HepG2 (cell line): ENCODE measurements at regions not wholly inside any gene's neighbourhood (a gene's known extent, or its start where the extent isn't known, plus 50 kb on each side); places are given as distances from the start of the nearest gene placed in this dataset.

ENCODE experiments used
- ATAC-seq: fragments of 200-7000 bp; cut with Tn5 transposase; 3 replicates; pipeline ENCODE4 v1.9.1; 2020; ENCODE audit warnings: mild to moderate bottlenecking, moderate library complexity
- BruUV-seq: library from RNA; stranded (reverse); fragments of 400-500 nt; replicated peaks from 2 replicates; lab custom pipeline; 2021; lab: Mats Ljungman, UMichigan
- CTCF ChIA-PET: fragments of 300-600 bp; formaldehyde crosslinking; extraction: SDS; loops from one replicate; lab custom pipeline; 2021; ENCODE audit warnings: low total read pairs, inconsistent platforms, low intra/inter-chr PET ratio; lab: Yijun Ruan, JAX
- POLR2A ChIA-PET: fragments of 350-600 bp; sonication (Branson Sonifier 250); formaldehyde crosslinking; loops from one replicate; lab custom pipeline; 2020; ENCODE audit warnings: antibody characterized with exemption, inconsistent platforms; lab: Yijun Ruan, JAX
- DNase-seq: peaks from one replicate; pipeline ENCODE4 v3.0.0-alpha.2; 2015; ENCODE audit warnings: low spot score
- FAIRE-seq: peaks from 3 replicates; lab custom pipeline; 2011; peaks lifted over from hg19 to GRCh38; lab: Jason Lieb, UNC
- H2AFZ ChIP-seq: one replicate; pipeline ENCODE4 v1.6.1; 2011; ENCODE audit warnings: low read length, inconsistent platforms
- H3K27ac ChIP-seq: fragments of 300-600 bp; 3 replicates; pipeline ENCODE4 v1.8.0; 2011; ENCODE audit warnings: mixed run types, mild to moderate bottlenecking, mixed read lengths, low read length, inconsistent platforms; ENCODE audit not compliant: insufficient read depth; ENCODE audit errors: extremely low read length
- H3K27me3 ChIP-seq, 2 experiments: fragments of 200-600 bp in 1 of 2; 2 replicates in 1 of 2; 3 replicates in 1 of 2; pipeline versions ENCODE4 v1.6.0 to v1.8.0; 2011; ENCODE audit warnings: low read length in 2 of 2, mild to moderate bottlenecking in 2 of 2, moderate library complexity in 2 of 2, inconsistent platforms in 1 of 2; ENCODE audit not compliant: insufficient read depth in 2 of 2, control insufficient read depth in 1 of 2
- H3K36me3 ChIP-seq, 2 experiments: fragments of 200-600 bp in 1 of 2; replicated peaks in 1 of 2; 2 replicates in 1 of 2; 3 replicates in 1 of 2; pipeline versions ENCODE4 v1.5.1 to v1.8.0; 2011; ENCODE audit warnings: low read length in 2 of 2, inconsistent platforms in 1 of 2; ENCODE audit not compliant: insufficient read depth in 2 of 2, control insufficient read depth in 1 of 2
- H3K4me1 ChIP-seq: 2 replicates; pipeline ENCODE4 v1.5.1; 2012; ENCODE audit warnings: low read length, inconsistent platforms; ENCODE audit not compliant: insufficient read depth
- H3K4me2 ChIP-seq: 2 replicates; pipeline ENCODE4 v1.6.0; 2011; ENCODE audit warnings: low read depth, low read length, inconsistent platforms
- H3K4me3 ChIP-seq, 3 experiments: fragments of 200-600 bp in 1 of 3; sonication (generic), shearing (Covaris generic) in 1 of 3; replicated peaks in 1 of 3; 2 replicates each; pipeline ENCODE4 v1.5.1; 2011 to 2016; ENCODE audit warnings: low read length in 3 of 3, inconsistent platforms in 2 of 3, low read depth in 2 of 3, mild to moderate bottlenecking in 2 of 3, control low read depth in 1 of 3, mixed read lengths in 1 of 3; ENCODE audit not compliant: insufficient read depth in 1 of 3
- H3K79me2 ChIP-seq: one replicate; pipeline ENCODE4 v1.6.1; 2011; ENCODE audit warnings: low read length, inconsistent platforms; ENCODE audit not compliant: insufficient read depth
- H3K9ac ChIP-seq: 2 replicates; pipeline ENCODE4 v1.6.0; 2011; ENCODE audit warnings: mild to moderate bottlenecking, low read depth, low read length, inconsistent platforms; ENCODE audit not compliant: insufficient read depth
- H3K9me3 ChIP-seq: 2 replicates; pipeline ENCODE4 v1.5.1; 2012; ENCODE audit warnings: mild to moderate bottlenecking, low read length
- H4K20me1 ChIP-seq: 2 replicates; pipeline ENCODE4 v1.6.0; 2011; ENCODE audit warnings: inconsistent platforms, mild to moderate bottlenecking, low read length, moderate library complexity; ENCODE audit not compliant: insufficient read depth
- ATF4 ChIP-seq, 2 experiments: fragments of 450-650 bp in 1 of 2; sonication (generic) in 1 of 2; formaldehyde crosslinking; IDR thresholded peaks; 2 replicates each; pipeline versions ENCODE4 v1.5.0 to v1.8.0; 2020 to 2022; ENCODE audit warnings: mild to moderate bottlenecking in 1 of 2, missing genetic modification reagents in 1 of 2
- CBX2 ChIP-seq, 2 experiments: fragments of 200-600 bp in 1 of 2; sonication (generic); formaldehyde crosslinking in 1 of 2; IDR thresholded peaks; 2 replicates each; pipeline versions ENCODE4 v1.7.0 to v1.8.1; 2018 to 2022; ENCODE audit warnings: low read depth in 2 of 2, low read length in 1 of 2, mild to moderate bottlenecking in 1 of 2, missing genetic modification reagents in 1 of 2
- CREB1 ChIP-seq, 2 experiments: fragments of 450-650 bp in 1 of 2; IDR thresholded peaks; 2 replicates each; pipeline ENCODE4 v1.6.1; 2016 to 2017; ENCODE audit warnings: control low read depth in 1 of 2, mild to moderate bottlenecking in 1 of 2, missing compliant biosample characterization in 1 of 2, missing genetic modification characterization in 1 of 2
- FOXK1 ChIP-seq: sonication (generic); formaldehyde crosslinking; IDR thresholded peaks from 2 replicates; pipeline ENCODE4 v1.4.0; 2020; ENCODE audit warnings: low read depth, missing genetic modification reagents, borderline replicate concordance
- FOXO1 ChIP-seq: sonication (generic); formaldehyde crosslinking; IDR thresholded peaks from 2 replicates; pipeline ENCODE4 v1.4.0; 2020; ENCODE audit warnings: missing genetic modification reagents
- KDM6A ChIP-seq: IDR thresholded peaks from 2 replicates; pipeline ENCODE4 v1.6.1; 2016; ENCODE audit warnings: low read depth
- KLF13 ChIP-seq: sonication (generic); formaldehyde crosslinking; IDR thresholded peaks from 2 replicates; pipeline ENCODE4 v1.4.0; 2020; ENCODE audit warnings: mild to moderate bottlenecking, missing genetic modification reagents
- KLF9 ChIP-seq: IDR thresholded peaks from 2 replicates; pipeline ENCODE4 v1.6.1; 2016; ENCODE audit warnings: low read depth
- MTF2 ChIP-seq: sonication (generic); formaldehyde crosslinking; IDR thresholded peaks from 2 replicates; pipeline ENCODE4 v1.5.0; 2020; ENCODE audit warnings: missing genetic modification reagents, borderline replicate concordance
- MXD1 ChIP-seq: sonication (generic); formaldehyde crosslinking; IDR thresholded peaks from 2 replicates; pipeline ENCODE4 v1.4.0; 2020; ENCODE audit warnings: mild to moderate bottlenecking, missing genetic modification reagents
- NKX3-1 ChIP-seq: sonication (generic); formaldehyde crosslinking; IDR thresholded peaks from 2 replicates; pipeline ENCODE4 v1.5.0; 2020; ENCODE audit warnings: missing genetic modification reagents
- NR1H2 ChIP-seq: sonication (generic); formaldehyde crosslinking; IDR thresholded peaks from 2 replicates; pipeline ENCODE4 v1.8.1; 2022; ENCODE audit warnings: low read depth, missing genetic modification reagents, borderline replicate concordance
- POLR2AphosphoS5 ChIP-seq: IDR thresholded peaks from 2 replicates; pipeline ENCODE4 v1.6.1; 2012; ENCODE audit warnings: low read depth, low read length
- ZBTB39 ChIP-seq: sonication (generic); formaldehyde crosslinking; IDR thresholded peaks from 2 replicates; pipeline ENCODE4 v1.5.0; 2020; ENCODE audit warnings: missing genetic modification reagents
- ZBTB42 ChIP-seq: sonication (generic); formaldehyde crosslinking; IDR thresholded peaks from 2 replicates; pipeline ENCODE4 v1.5.0; 2020; ENCODE audit warnings: mild to moderate bottlenecking, missing genetic modification reagents
- ZNF550 ChIP-seq: sonication (generic); formaldehyde crosslinking; IDR thresholded peaks from 2 replicates; pipeline ENCODE4 v1.4.0; 2020; ENCODE audit warnings: mild to moderate bottlenecking, missing genetic modification reagents, borderline replicate concordance
- WGBS: methylation state at CpG from one replicate; pipeline ENCODE4 v1.1.6; 2017; ENCODE audit warnings: low lambda C conversion rate; 5-methylcytosine and 5-hydroxymethylcytosine counted together
- in situ Hi-C: cut with HindIII; loops from 2 replicates; pipeline ENCODE4 v1.10.0; 2017; ENCODE audit warnings: low pct_unique_long_range_greater_than_20kb; ENCODE audit not compliant: extremely low pct_ligation_motif_present
- intact Hi-C: fragments of 100-400 bp; cut with micrococcal nuclease; formaldehyde crosslinking; loops from one replicate; pipeline ENCODE4 v1.10.0; 2022; ENCODE audit not compliant: unreplicated experiment

GRCh38 chr12:91890742-91891141 is 254.9 kb downstream of the BTG1 start:
- WGBS: 63% methylated on average over 1 of the region's 1 CpG
- TF ChIP-seq ZNF550 (CRISPR knock-in tag) (no peak), KLF13 (CRISPR knock-in tag) (no peak), KLF9 (CRISPR knock-in tag) (no peak), ATF4 (CRISPR knock-in tag; IDR thresholded peaks at IDR 0.05) (no peak), NR1H2 (CRISPR knock-in tag) (no peak), NKX3-1 (CRISPR knock-in tag) (no peak), CBX2 (IDR thresholded peaks at IDR 0.05; ENCODE audit: low read depth, low read length) (no peak), CBX2 (CRISPR knock-in tag; IDR thresholded peaks at IDR 0.05; ENCODE audit: low read depth) (no peak), FOXK1 (CRISPR knock-in tag) (no peak), ZBTB42 (CRISPR knock-in tag) (no peak), MXD1 (CRISPR knock-in tag) (no peak), FOXO1 (no peak), MTF2 (CRISPR knock-in tag) (no peak), KDM6A (no peak), CREB1 (IDR thresholded peaks at IDR 0.05) (no peak; the same call in 1 of the 2 replicates), CREB1 (CRISPR knock-in tag; IDR thresholded peaks at IDR 0.05) (no peak), ZBTB39 (CRISPR knock-in tag) (no peak), POLR2AphosphoS5 (no peak)
- TF ChIP-seq, all 625 proteins: peak for 0
- ChIA-PET CTCF (no interaction called here), POLR2A (no interaction called here)
- Histone ChIP-seq H4K20me1 (no peaks in the 10 kb centered on the region), H3K4me3 (no peak overlapping the region), H3K4me1 (no peaks in the 10 kb centered on the region), H3K27ac (no peak overlapping the region), H3K9ac (no peak overlapping the region), H3K4me2 (no peak overlapping the region), H3K9me3 (no peaks in the 10 kb centered on the region), H3K36me3 (no peaks in the 10 kb centered on the region), H3K79me2 (no peaks in the 10 kb centered on the region), H3K27me3 (no peaks in the 10 kb centered on the region), H2AFZ (no peak overlapping the region)
- intact Hi-C loops (no loop called here), in situ Hi-C loops (no loop called here)
- BruUV-seq: no TSS peak
- DNase-seq (no peak), ATAC-seq (no peak), FAIRE-seq (no peak)
